Ascending aorta (tissue), 2 donors: ENCODE measurements at regions not wholly inside any gene's neighbourhood (a gene's known extent, or its start where the extent isn't known, plus 50 kb on each side); places are given as distances from the start of the nearest gene placed in this dataset.

Experiments used
- DNase-seq, 2 donors: peaks; one replicate each; pipeline ENCODE4 v3.0.0-alpha.2; 2019; ENCODE audit warnings: low spot score in 2 of 2
- H3K27ac ChIP-seq, 2 donors: fragments of 200-600 bp; sonication (generic); one replicate each; pipeline ENCODE4 v1.5.1; 2016 to 2017; ENCODE audit warnings: mild to moderate bottlenecking in 1 of 2
- H3K27me3 ChIP-seq: fragments of 200-600 bp; sonication (generic); one replicate; pipeline ENCODE4 v1.5.1; 2017
- H3K36me3 ChIP-seq, 2 donors: fragments of 200-600 bp; sonication (generic); one replicate each; pipeline ENCODE4 v1.5.1; 2016
- H3K4me1 ChIP-seq, 2 donors: fragments of 200-600 bp; sonication (generic); one replicate each; pipeline ENCODE4 v1.5.1; 2016 to 2017; ENCODE audit warnings: mild to moderate bottlenecking in 1 of 2
- H3K4me3 ChIP-seq, 2 donors: fragments of 200-600 bp; sonication (generic); one replicate each; pipeline ENCODE4 v1.5.1; 2016 to 2017; ENCODE audit warnings: mild to moderate bottlenecking in 1 of 2
- H3K9me3 ChIP-seq, 2 donors: fragments of 200-600 bp; sonication (generic); one replicate each; pipeline ENCODE4 v1.5.1; 2016
- CTCF ChIP-seq, 3 experiments: fragments of 200-600 bp in 2 of 3; fragments of 450-650 bp in 1 of 3; sonication (generic) in 2 of 3; IDR thresholded peaks; one replicate each; pipeline ENCODE4 v1.5.1; 2016 to 2019; ENCODE audit warnings: antibody characterized with exemption in 3 of 3, mild to moderate bottlenecking in 1 of 3, moderate library complexity in 1 of 3
- intact Hi-C: fragments of 100-400 bp; cut with DNase I; formaldehyde crosslinking; loops from one replicate; pipeline ENCODE4 v1.15.1; 2023

GRCh38 chr5:176167800-176168199 is 70.4 kb upstream of the SIMC1 start:
- no peak for DNase-seq
- intact Hi-C loops: no loop called here

GRCh38 chr5:176169393-176170063 is 68.7 kb upstream of the SIMC1 start:
- Histone ChIP-seq H3K27me3 (no peaks in the 10 kb centered on the region), H3K4me1 (no peaks in the 10 kb centered on the region), H3K27ac (no peak overlapping the region), H3K36me3 (no peaks in the 10 kb centered on the region), H3K9me3 (no peaks in the 10 kb centered on the region), H3K4me3 (no peak overlapping the region)
- no peak for TF ChIP-seq CTCF (IDR thresholded peaks at IDR 0.05)
- intact Hi-C loops: no loop called here
- DNase-seq: no peak

More at GRCh38 chr5:176167800-176168199, 70.4 kb upstream of the SIMC1 start:
- no peaks in the 10 kb centered on the region for H3K27me3 ChIP-seq
- H3K4me1 ChIP-seq: no peaks in the 10 kb centered on the region
- H3K4me3 ChIP-seq: no peak overlapping the region
- no peaks in the 10 kb centered on the region for H3K9me3 ChIP-seq
- no peak for TF ChIP-seq CTCF (IDR thresholded peaks at IDR 0.05)
- H3K36me3 ChIP-seq: no peaks in the 10 kb centered on the region
- no peak overlapping the region for H3K27ac ChIP-seq

GRCh38 chr5:176170084-176170483 is 68.1 kb upstream of the SIMC1 start:
- intact Hi-C loops: no loop called here
- H3K36me3 ChIP-seq: no peaks in the 10 kb centered on the region
- H3K4me3 ChIP-seq: no peak overlapping the region
- no peaks in the 10 kb centered on the region for H3K27me3 ChIP-seq
- H3K27ac ChIP-seq: no peak overlapping the region
- no peak for DNase-seq
- no peak for TF ChIP-seq CTCF (IDR thresholded peaks at IDR 0.05)
- no peaks in the 10 kb centered on the region for H3K9me3 ChIP-seq
- no peaks in the 10 kb centered on the region for H3K4me1 ChIP-seq

- no peak for DNase-seq
- Histone ChIP-seq H3K9me3 (no peaks in the 10 kb centered on the region), H3K36me3 (no peaks in the 10 kb centered on the region), H3K4me3 (no peak overlapping the region), H3K27me3 (no peaks in the 10 kb centered on the region), H3K4me1 (no peaks in the 10 kb centered on the region), H3K27ac (no peak overlapping the region)
- no peak for TF ChIP-seq CTCF (IDR thresholded peaks at IDR 0.05)
- intact Hi-C loops: no loop called here
These were observed 67.0 kb upstream of the SIMC1 start for GRCh38 chr5:176171171-176171760.

GRCh38 chr5:176172246-176172645 is 66.0 kb upstream of the SIMC1 start:
- no peaks in the 10 kb centered on the region for H3K9me3 ChIP-seq
- no peaks in the 10 kb centered on the region for H3K4me1 ChIP-seq
- H3K36me3 ChIP-seq: no peaks in the 10 kb centered on the region
- no peak for DNase-seq
- intact Hi-C loops: no loop called here
- no peaks in the 10 kb centered on the region for H3K27me3 ChIP-seq
- H3K27ac ChIP-seq: no peak overlapping the region
- H3K4me3 ChIP-seq: no peak overlapping the region
- no peak for TF ChIP-seq CTCF (IDR thresholded peaks at IDR 0.05)
